ENCODE measurements at regions not wholly inside any gene's neighbourhood (a gene's known extent, or its start where the extent isn't known, plus 50 kb on each side); places are given as distances from the start of the nearest gene placed in this dataset.

GRCh38 chr6:7045746-7046145 lies 62.0 kb upstream of the RREB1 start:
- Histone ChIP-seq H3K36me3 (ENCODE audit: control insufficient read depth, insufficient read depth, low read length) (no peaks in the 10 kb centered on the region), H3K4me1 (ENCODE audit: control insufficient read depth, insufficient read depth, low read length) (peaks cover 13% of the 10 kb centered on the region), H3K9me3 (ENCODE audit: control insufficient read depth, insufficient read depth, low read length) (no peaks in the 10 kb centered on the region), H3K27me3 (ENCODE audit: control insufficient read depth, insufficient read depth, low read length) (peaks cover 1% of the 10 kb centered on the region), H3K4me3 (ENCODE audit: low read depth, low read length) (no peak overlapping the region), H3K27ac (ENCODE audit: low read depth, low read length) (no peak overlapping the region)
- no peak for DNase-seq (ENCODE audit: low read depth in 4 of 6, low spot score in 6 of 6)
- WGBS (ENCODE audit: insufficient coverage), result no CpG with 5 or more reads among the region's 1 CpG

GRCh38 chr6:7047128-7047527 lies 60.6 kb upstream of the RREB1 start:
- no peak overlapping the region for H3K27ac ChIP-seq (ENCODE audit: low read depth, low read length)
- no CpG with 5 or more reads among the region's 1 CpG for WGBS (ENCODE audit: insufficient coverage)
- no peak overlapping the region for H3K4me3 ChIP-seq (ENCODE audit: low read depth, low read length)
- H3K9me3 ChIP-seq (ENCODE audit: control insufficient read depth, insufficient read depth, low read length), result no peaks in the 10 kb centered on the region
- H3K4me1 ChIP-seq (ENCODE audit: control insufficient read depth, insufficient read depth, low read length), result peaks cover 20% of the 10 kb centered on the region
- no peak for DNase-seq (ENCODE audit: low read depth in 4 of 6, low spot score in 6 of 6)
- peaks cover 9% of the 10 kb centered on the region for H3K27me3 ChIP-seq (ENCODE audit: control insufficient read depth, insufficient read depth, low read length)
- no peaks in the 10 kb centered on the region for H3K36me3 ChIP-seq (ENCODE audit: control insufficient read depth, insufficient read depth, low read length)

- Histone ChIP-seq H3K4me3 (ENCODE audit: low read depth, low read length) (no peak overlapping the region), H3K9me3 (ENCODE audit: control insufficient read depth, insufficient read depth, low read length) (no peaks in the 10 kb centered on the region), H3K36me3 (ENCODE audit: control insufficient read depth, insufficient read depth, low read length) (no peaks in the 10 kb centered on the region), H3K4me1 (ENCODE audit: control insufficient read depth, insufficient read depth, low read length) (peaks cover 17% of the 10 kb centered on the region), H3K27ac (ENCODE audit: low read depth, low read length) (no peak overlapping the region), H3K27me3 (ENCODE audit: control insufficient read depth, insufficient read depth, low read length) (peaks cover 9% of the 10 kb centered on the region)
- DNase-seq (ENCODE audit: low read depth in 4 of 6, low spot score in 6 of 6), result no peak
- WGBS (ENCODE audit: insufficient coverage), result no CpG with 5 or more reads among the region's 3 CpGs
Measured at GRCh38 chr6:7047966-7048365, 59.8 kb upstream of the RREB1 start.

GRCh38 chr6:7048894-7049293 lies 58.9 kb upstream of the RREB1 start:
- Histone ChIP-seq H3K27me3 (ENCODE audit: control insufficient read depth, insufficient read depth, low read length) (peaks cover 9% of the 10 kb centered on the region), H3K9me3 (ENCODE audit: control insufficient read depth, insufficient read depth, low read length) (no peaks in the 10 kb centered on the region), H3K4me1 (ENCODE audit: control insufficient read depth, insufficient read depth, low read length) (peaks cover 16% of the 10 kb centered on the region), H3K27ac (ENCODE audit: low read depth, low read length) (no peak overlapping the region), H3K4me3 (ENCODE audit: low read depth, low read length) (no peak overlapping the region), H3K36me3 (ENCODE audit: control insufficient read depth, insufficient read depth, low read length) (no peaks in the 10 kb centered on the region)
- no peak for DNase-seq (ENCODE audit: low read depth in 4 of 6, low spot score in 6 of 6)
- WGBS (ENCODE audit: insufficient coverage), result 100% methylated on average over 1 of the region's 2 CpGs

GRCh38 chr6:7050004-7050403 lies 57.8 kb upstream of the RREB1 start:
- WGBS (ENCODE audit: insufficient coverage), result no CpG with 5 or more reads among the region's 2 CpGs
- Histone ChIP-seq H3K27me3 (ENCODE audit: control insufficient read depth, insufficient read depth, low read length) (peaks cover 9% of the 10 kb centered on the region), H3K36me3 (ENCODE audit: control insufficient read depth, insufficient read depth, low read length) (no peaks in the 10 kb centered on the region), H3K4me1 (ENCODE audit: control insufficient read depth, insufficient read depth, low read length) (peaks cover 16% of the 10 kb centered on the region), H3K4me3 (ENCODE audit: low read depth, low read length) (no peak overlapping the region), H3K27ac (ENCODE audit: low read depth, low read length) (no peak overlapping the region), H3K9me3 (ENCODE audit: control insufficient read depth, insufficient read depth, low read length) (no peaks in the 10 kb centered on the region)
- DNase-seq (ENCODE audit: low read depth in 4 of 6, low spot score in 6 of 6), result no peak

GRCh38 chr6:7050872-7051779 lies 56.6 kb upstream of the RREB1 start:
- H3K4me3 ChIP-seq (ENCODE audit: low read depth, low read length), result peak overlapping the region; percentile 55
- peak in 2 of 6 donors; percentile 68 to 70 for DNase-seq (ENCODE audit: low read depth in 4 of 6, low spot score in 6 of 6)
- H3K4me1 ChIP-seq (ENCODE audit: control insufficient read depth, insufficient read depth, low read length), result peaks cover 16% of the 10 kb centered on the region
- 10% methylated on average over 67 of the region's 68 CpGs for WGBS (ENCODE audit: insufficient coverage)
- H3K27me3 ChIP-seq (ENCODE audit: control insufficient read depth, insufficient read depth, low read length), result peaks cover 9% of the 10 kb centered on the region
- H3K9me3 ChIP-seq (ENCODE audit: control insufficient read depth, insufficient read depth, low read length), result no peaks in the 10 kb centered on the region
- peak overlapping the region; percentile 33 for H3K27ac ChIP-seq (ENCODE audit: low read depth, low read length)
- H3K36me3 ChIP-seq (ENCODE audit: control insufficient read depth, insufficient read depth, low read length), result no peaks in the 10 kb centered on the region

- no peaks in the 10 kb centered on the region for H3K36me3 ChIP-seq (ENCODE audit: control insufficient read depth, insufficient read depth, low read length)
- 0% methylated on average over 56 of the region's 59 CpGs for WGBS (ENCODE audit: insufficient coverage)
- peak in 2 of 6 donors; percentile 47 to 67 for DNase-seq (ENCODE audit: low read depth in 4 of 6, low spot score in 6 of 6)
- peaks cover 16% of the 10 kb centered on the region for H3K4me1 ChIP-seq (ENCODE audit: control insufficient read depth, insufficient read depth, low read length)
- peak overlapping the region; percentile 55 for H3K4me3 ChIP-seq (ENCODE audit: low read depth, low read length)
- peak overlapping the region; percentile 61 for H3K27ac ChIP-seq (ENCODE audit: low read depth, low read length)
- peaks cover 9% of the 10 kb centered on the region for H3K27me3 ChIP-seq (ENCODE audit: control insufficient read depth, insufficient read depth, low read length)
- H3K9me3 ChIP-seq (ENCODE audit: control insufficient read depth, insufficient read depth, low read length), result no peaks in the 10 kb centered on the region
Measured at GRCh38 chr6:7051780-7052442, 55.9 kb upstream of the RREB1 start.

GRCh38 chr6:7052443-7053011 lies 55.2 kb upstream of the RREB1 start:
- DNase-seq (ENCODE audit: low read depth in 4 of 6, low spot score in 6 of 6), result peak in 4 of 6 donors; percentile 47 to 77 (median 68)
- Histone ChIP-seq H3K4me1 (ENCODE audit: control insufficient read depth, insufficient read depth, low read length) (peaks cover 16% of the 10 kb centered on the region), H3K27ac (ENCODE audit: low read depth, low read length) (peak overlapping the region; percentile 25), H3K4me3 (ENCODE audit: low read depth, low read length) (peak overlapping the region; percentile 55), H3K36me3 (ENCODE audit: control insufficient read depth, insufficient read depth, low read length) (no peaks in the 10 kb centered on the region), H3K9me3 (ENCODE audit: control insufficient read depth, insufficient read depth, low read length) (no peaks in the 10 kb centered on the region), H3K27me3 (ENCODE audit: control insufficient read depth, insufficient read depth, low read length) (peaks cover 9% of the 10 kb centered on the region)
- 0% methylated on average over 21 of the region's 31 CpGs for WGBS (ENCODE audit: insufficient coverage)

GRCh38 chr6:7053125-7053774 lies 54.5 kb upstream of the RREB1 start:
- Histone ChIP-seq H3K9me3 (ENCODE audit: control insufficient read depth, insufficient read depth, low read length) (no peaks in the 10 kb centered on the region), H3K4me3 (ENCODE audit: low read depth, low read length) (peak overlapping the region; percentile 55), H3K27me3 (ENCODE audit: control insufficient read depth, insufficient read depth, low read length) (peaks cover 9% of the 10 kb centered on the region), H3K36me3 (ENCODE audit: control insufficient read depth, insufficient read depth, low read length) (no peaks in the 10 kb centered on the region), H3K4me1 (ENCODE audit: control insufficient read depth, insufficient read depth, low read length) (peaks cover 16% of the 10 kb centered on the region), H3K27ac (ENCODE audit: low read depth, low read length) (peak overlapping the region; percentile 25)
- peak in 1 of 6 donors; percentile 32 for DNase-seq (ENCODE audit: low read depth in 4 of 6, low spot score in 6 of 6)
- WGBS (ENCODE audit: insufficient coverage), result 20% methylated on average over 1 of the region's 5 CpGs

Measured in spinal cord (tissue), 9 donors.